ENCODE measurements at regions not wholly inside any gene's neighbourhood (a gene's known extent, or its start where the extent isn't known, plus 50 kb on each side); places are given as distances from the start of the nearest gene placed in this dataset.

DNA sequence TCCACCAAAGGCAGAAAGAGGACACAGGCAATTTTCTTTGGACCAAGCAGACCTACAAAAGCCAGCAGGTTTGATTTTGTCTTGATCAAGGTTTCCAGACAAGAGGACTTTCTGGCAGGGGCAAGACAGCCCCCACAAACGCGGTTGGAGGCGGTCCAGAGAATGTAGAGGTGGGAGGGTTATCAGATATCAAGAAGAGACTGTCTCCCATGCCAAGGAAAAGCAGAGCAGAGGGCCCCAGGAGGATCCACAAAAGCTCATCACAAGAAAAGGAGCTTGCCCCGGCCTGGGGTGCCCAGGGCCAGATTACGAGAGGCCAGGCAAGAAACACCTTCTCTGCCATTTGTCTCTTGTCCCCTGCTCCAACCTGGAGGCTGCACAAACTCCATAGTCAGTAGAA, 538.9 kb downstream of the BNC2 start:
- intact Hi-C loops (cut with micrococcal nuclease): loop anchor here (10.0 kb wide), 1 partner anchor 57 kb away; no protein-coding TSS in a partner anchor
- Mint-ChIP-seq H3K9me3 (no peaks in the 10 kb centered on the region), H3K27ac (no peak overlapping the region), H3K36me3 (no peaks in the 10 kb centered on the region), H3K4me1 (no peaks in the 10 kb centered on the region), H3K4me3 (no peak overlapping the region), H3K27me3 (ENCODE audit: low read depth in 2 of 2) (peaks cover 0 to 6% of the 10 kb centered on the region in 2 donors)
- Histone ChIP-seq H3K4me1 (ENCODE audit: control insufficient read depth, insufficient read depth, low read length) (no peaks in the 10 kb centered on the region), H3K9me3 (ENCODE audit: control insufficient read depth, insufficient read depth, low read length) (no peaks in the 10 kb centered on the region), H3K36me3 (ENCODE audit: control insufficient read depth, insufficient read depth, low read length) (no peaks in the 10 kb centered on the region), H3K27ac (ENCODE audit: low read length) (no peak overlapping the region), H3K4me3 (ENCODE audit: low read length) (no peak overlapping the region), H3K27me3 (ENCODE audit: control insufficient read depth, insufficient read depth, low read length) (no peaks in the 10 kb centered on the region)
- no peak for ATAC-seq
- TF ChIP-seq, protein P1, sequence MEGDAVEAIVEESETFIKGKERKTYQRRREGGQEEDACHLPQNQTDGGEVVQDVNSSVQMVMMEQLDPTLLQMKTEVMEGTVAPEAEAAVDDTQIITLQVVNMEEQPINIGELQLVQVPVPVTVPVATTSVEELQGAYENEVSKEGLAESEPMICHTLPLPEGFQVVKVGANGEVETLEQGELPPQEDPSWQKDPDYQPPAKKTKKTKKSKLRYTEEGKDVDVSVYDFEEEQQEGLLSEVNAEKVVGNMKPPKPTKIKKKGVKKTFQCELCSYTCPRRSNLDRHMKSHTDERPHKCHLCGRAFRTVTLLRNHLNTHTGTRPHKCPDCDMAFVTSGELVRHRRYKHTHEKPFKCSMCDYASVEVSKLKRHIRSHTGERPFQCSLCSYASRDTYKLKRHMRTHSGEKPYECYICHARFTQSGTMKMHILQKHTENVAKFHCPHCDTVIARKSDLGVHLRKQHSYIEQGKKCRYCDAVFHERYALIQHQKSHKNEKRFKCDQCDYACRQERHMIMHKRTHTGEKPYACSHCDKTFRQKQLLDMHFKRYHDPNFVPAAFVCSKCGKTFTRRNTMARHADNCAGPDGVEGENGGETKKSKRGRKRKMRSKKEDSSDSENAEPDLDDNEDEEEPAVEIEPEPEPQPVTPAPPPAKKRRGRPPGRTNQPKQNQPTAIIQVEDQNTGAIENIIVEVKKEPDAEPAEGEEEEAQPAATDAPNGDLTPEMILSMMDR (IDR thresholded peaks at IDR 0.05): no peak
- 90% methylated on average over 5 of the region's 5 CpGs for WGBS (ENCODE audit: insufficient coverage)
- no peak for DNase-seq

DNA sequence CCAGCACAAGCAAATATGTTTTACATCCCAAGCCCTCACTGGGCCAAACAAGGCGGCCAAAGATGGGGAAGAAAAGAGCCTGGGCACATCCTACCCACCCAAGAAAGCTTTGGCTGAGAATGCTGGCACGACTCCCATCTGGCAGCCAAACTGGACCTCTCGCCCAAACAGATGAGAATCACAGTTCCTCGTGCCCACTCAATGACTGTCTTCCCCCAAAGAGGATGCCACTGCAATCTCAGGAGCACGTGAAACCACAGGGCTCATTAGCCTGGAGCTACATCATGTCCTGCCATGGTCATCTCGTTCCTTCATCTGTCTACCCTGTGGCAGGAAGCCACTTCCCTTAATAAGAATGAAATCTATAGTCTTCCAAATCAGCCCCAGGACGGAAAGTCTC, 536.8 kb downstream of the BNC2 start:
- H3K4me1 ChIP-seq (ENCODE audit: control insufficient read depth, insufficient read depth, low read length): no peaks in the 10 kb centered on the region
- DNase-seq (no peak), ATAC-seq (no peak)
- H3K4me1 Mint-ChIP-seq: no peaks in the 10 kb centered on the region
- H3K4me3 ChIP-seq (ENCODE audit: low read length): no peak overlapping the region
- 83% methylated on average over 7 of the region's 7 CpGs for WGBS (ENCODE audit: insufficient coverage)
- H3K36me3 ChIP-seq (ENCODE audit: control insufficient read depth, insufficient read depth, low read length): no peaks in the 10 kb centered on the region
- H3K4me3 Mint-ChIP-seq: no peak overlapping the region
- no peak overlapping the region for H3K27ac ChIP-seq (ENCODE audit: low read length)
- no peaks in the 10 kb centered on the region for H3K9me3 ChIP-seq (ENCODE audit: control insufficient read depth, insufficient read depth, low read length)
- intact Hi-C loops (cut with micrococcal nuclease): loop anchor here (10.0 kb wide), 1 partner anchor 59 kb away; no protein-coding TSS in a partner anchor
- H3K27ac Mint-ChIP-seq: no peak overlapping the region
- TF ChIP-seq, protein P1 (IDR thresholded peaks at IDR 0.05): no peak
- no peaks in the 10 kb centered on the region for H3K36me3 Mint-ChIP-seq
- peaks cover 0 to 2% of the 10 kb centered on the region in 2 donors for H3K9me3 Mint-ChIP-seq
- H3K27me3 Mint-ChIP-seq (ENCODE audit: low read depth in 2 of 2): peaks cover 3 to 6% of the 10 kb centered on the region in 2 donors
- no peaks in the 10 kb centered on the region for H3K27me3 ChIP-seq (ENCODE audit: control insufficient read depth, insufficient read depth, low read length)

- ATAC-seq (no peak), DNase-seq (no peak)
- no peaks in the 10 kb centered on the region for H3K9me3 ChIP-seq (ENCODE audit: control insufficient read depth, insufficient read depth, low read length)
- no peaks in the 10 kb centered on the region for H3K36me3 ChIP-seq (ENCODE audit: control insufficient read depth, insufficient read depth, low read length)
- no peak overlapping the region for H3K27ac Mint-ChIP-seq
- H3K9me3 Mint-ChIP-seq: peaks cover 0 to 2% of the 10 kb centered on the region in 2 donors
- H3K4me3 Mint-ChIP-seq: no peak overlapping the region
- H3K36me3 Mint-ChIP-seq: no peaks in the 10 kb centered on the region
- TF ChIP-seq, protein P1 (IDR thresholded peaks at IDR 0.05): no peak
- no peak overlapping the region for H3K27ac ChIP-seq (ENCODE audit: low read length)
- intact Hi-C loops (cut with micrococcal nuclease): loop anchor here (10.0 kb wide), 1 partner anchor 61 kb away; no protein-coding TSS in a partner anchor
- H3K27me3 Mint-ChIP-seq (ENCODE audit: low read depth in 2 of 2): peaks cover 8 to 9% of the 10 kb centered on the region in 2 donors
- no peak overlapping the region for H3K4me3 ChIP-seq (ENCODE audit: low read length)
- no peaks in the 10 kb centered on the region for H3K4me1 Mint-ChIP-seq
- no peaks in the 10 kb centered on the region for H3K27me3 ChIP-seq (ENCODE audit: control insufficient read depth, insufficient read depth, low read length)
- no peaks in the 10 kb centered on the region for H3K4me1 ChIP-seq (ENCODE audit: control insufficient read depth, insufficient read depth, low read length)
- 87% methylated on average over 7 of the region's 7 CpGs for WGBS (ENCODE audit: insufficient coverage)
These were observed 534.5 kb downstream of the BNC2 start for GRCh38 chr9:16335788-16336580.
